B cell (primary cell): ENCODE measurements at regions not wholly inside any gene's neighbourhood (a gene's known extent, or its start where the extent isn't known, plus 50 kb on each side); places are given as distances from the start of the nearest gene placed in this dataset.

Experiments used
- ATAC-seq: fragments of 200-7000 bp; cut with Tn5 transposase; one replicate; pipeline ENCODE4 v1.10.0; 2021; ENCODE audit warnings: low read depth, mild to moderate bottlenecking, moderate number of reproducible peaks, moderate library complexity
- CTCF ChIA-PET: fragments of 350-600 bp; sonication (Branson Sonifier 250); formaldehyde crosslinking; loops from one replicate; lab custom pipeline; 2021; ENCODE audit warnings: antibody characterized with exemption, inconsistent platforms; lab: Charles Lee
- POLR2A ChIA-PET: fragments of 350-600 bp; sonication (Branson Sonifier 250); formaldehyde crosslinking; loops from one replicate; lab custom pipeline; 2021; ENCODE audit warnings: antibody characterized with exemption; lab: Charles Lee
- DNase-seq: peaks from one replicate; pipeline ENCODE4 v3.0.0; 2013
- H2AFZ ChIP-seq: 2 replicates; pipeline ENCODE4 v1.6.1; 2012; ENCODE audit warnings: mild to moderate bottlenecking, low read depth, low read length; ENCODE audit not compliant: insufficient read depth, poor library complexity, severe bottlenecking
- H3K27ac ChIP-seq, 2 donors: 1 replicate in 1 of 2; 2 replicates in 1 of 2; pipeline ENCODE4 v1.5.1; 2012 to 2013; ENCODE audit warnings: low read length in 2 of 2, mild to moderate bottlenecking in 2 of 2, moderate library complexity in 1 of 2
- H3K27me3 ChIP-seq, 4 experiments: fragments of 200-600 bp in 1 of 4; sonication (generic) in 1 of 4; replicated peaks in 1 of 4; 1 replicate in 2 of 4; 2 replicates in 2 of 4; pipeline versions ENCODE4 v1.6.1 to v1.7.0; 2013 to 2016; ENCODE audit warnings: low read length in 3 of 4, mild to moderate bottlenecking in 2 of 4, mixed read lengths in 1 of 4, moderate library complexity in 1 of 4; ENCODE audit not compliant: insufficient read depth in 4 of 4, control insufficient read depth in 3 of 4; ENCODE audit errors: control extremely low read depth in 1 of 4
- H3K36me3 ChIP-seq, 2 experiments: replicated peaks in 1 of 2; 1 replicate in 1 of 2; 2 replicates in 1 of 2; pipeline versions ENCODE4 v1.6.1 to v1.7.1; 2013; ENCODE audit warnings: low read length in 1 of 2; ENCODE audit not compliant: insufficient read depth in 2 of 2, control insufficient read depth in 1 of 2; ENCODE audit errors: control extremely low read depth in 1 of 2, extremely low read depth in 1 of 2
- H3K4me1 ChIP-seq, 2 donors: fragments of 200-600 bp in 1 of 2; sonication (generic) in 1 of 2; 1 replicate in 1 of 2; 2 replicates in 1 of 2; pipeline versions ENCODE4 v1.5.1 to v1.6.1; 2013 to 2017; ENCODE audit warnings: low read length in 2 of 2; ENCODE audit not compliant: control insufficient read depth in 2 of 2, insufficient read depth in 2 of 2
- H3K4me2 ChIP-seq: replicated peaks from 2 replicates; pipeline ENCODE3; 2012; ENCODE audit warnings: mild to moderate bottlenecking, low read depth, low read length; ENCODE audit not compliant: poor library complexity, severe bottlenecking
- H3K4me3 ChIP-seq, 5 experiments: fragments of 200-600 bp in 1 of 5; sonication (generic) in 1 of 5; 1 replicate in 3 of 5; 2 replicates in 2 of 5; pipeline versions ENCODE4 v1.5.1 to v1.7.0; 2011 to 2016; ENCODE audit warnings: low read length in 4 of 5, mild to moderate bottlenecking in 4 of 5, low read depth in 2 of 5, control low read depth in 1 of 5, moderate library complexity in 1 of 5; ENCODE audit not compliant: insufficient read depth in 1 of 5; ENCODE audit errors: control extremely low read depth in 1 of 5, extremely low read depth in 1 of 5
- H3K79me2 ChIP-seq: fragments of 200-600 bp; sonication (generic); one replicate; pipeline ENCODE4 v1.6.0; 2016; ENCODE audit warnings: low read length; ENCODE audit not compliant: control insufficient read depth, insufficient read depth
- H3K9ac ChIP-seq: fragments of 200-600 bp; sonication (generic); 2 replicates; pipeline ENCODE4 v1.6.1; 2017; ENCODE audit warnings: mild to moderate bottlenecking, low read length, moderate library complexity
- H3K9me3 ChIP-seq, 3 donors: one replicate each; pipeline versions ENCODE4 v1.6.1 to v1.7.1; 2013; ENCODE audit warnings: low read length in 2 of 3; ENCODE audit not compliant: control insufficient read depth in 2 of 3, insufficient read depth in 1 of 3; ENCODE audit errors: control extremely low read depth in 1 of 3
- H4K20me1 ChIP-seq: 2 replicates; pipeline ENCODE4 v1.6.0; 2012; ENCODE audit warnings: mild to moderate bottlenecking, low read length; ENCODE audit not compliant: insufficient read depth, control insufficient read depth, poor library complexity, severe bottlenecking
- H3K27ac Mint-ChIP-seq: one replicate; pipeline ENCODE4 v1.8.0; 2021; ENCODE audit warnings: mixed read lengths
- H3K27me3 Mint-ChIP-seq: one replicate; pipeline ENCODE4 v1.8.0; 2021; ENCODE audit warnings: mixed read lengths
- H3K4me1 Mint-ChIP-seq: one replicate; pipeline ENCODE4 v1.8.0; 2021; ENCODE audit warnings: mixed read lengths
- H3K4me3 Mint-ChIP-seq: one replicate; pipeline ENCODE4 v1.8.0; 2021; ENCODE audit warnings: mixed read lengths
- H3K9me3 Mint-ChIP-seq: one replicate; pipeline ENCODE4 v1.8.0; 2022; ENCODE audit warnings: mixed read lengths; ENCODE audit not compliant: insufficient read depth
- EZH2 ChIP-seq: IDR thresholded peaks from 2 replicates; pipeline ENCODE4 v1.6.1; 2012; ENCODE audit warnings: borderline replicate concordance, low read depth, mild to moderate bottlenecking, moderate library complexity, low read length; ENCODE audit not compliant: insufficient read depth, poor library complexity, severe bottlenecking
- WGBS: methylation state at CpG from one replicate; pipeline ENCODE4 v1.1.5; 2013; ENCODE audit warnings: missing lambda C conversion rate; ENCODE audit not compliant: insufficient coverage; 5-methylcytosine and 5-hydroxymethylcytosine counted together
- intact Hi-C: fragments of 100-400 bp; cut with micrococcal nuclease; formaldehyde crosslinking; loops from one replicate; pipeline ENCODE4 v1.10.0; 2022
- TF ChIP-seq, protein P1 (sequence below): fragments of 200-600 bp; IDR thresholded peaks from one replicate; pipeline ENCODE4 v1.8.0; 2022; ENCODE audit warnings: antibody characterized with exemption, mild to moderate bottlenecking

GRCh38 chr3:176633511-176633910 lies 563.8 kb downstream of the TBL1XR1 start:
- H3K27ac ChIP-seq = no peak overlapping the region
- TF ChIP-seq EZH2 = no peak
- TF ChIP-seq, protein P1, sequence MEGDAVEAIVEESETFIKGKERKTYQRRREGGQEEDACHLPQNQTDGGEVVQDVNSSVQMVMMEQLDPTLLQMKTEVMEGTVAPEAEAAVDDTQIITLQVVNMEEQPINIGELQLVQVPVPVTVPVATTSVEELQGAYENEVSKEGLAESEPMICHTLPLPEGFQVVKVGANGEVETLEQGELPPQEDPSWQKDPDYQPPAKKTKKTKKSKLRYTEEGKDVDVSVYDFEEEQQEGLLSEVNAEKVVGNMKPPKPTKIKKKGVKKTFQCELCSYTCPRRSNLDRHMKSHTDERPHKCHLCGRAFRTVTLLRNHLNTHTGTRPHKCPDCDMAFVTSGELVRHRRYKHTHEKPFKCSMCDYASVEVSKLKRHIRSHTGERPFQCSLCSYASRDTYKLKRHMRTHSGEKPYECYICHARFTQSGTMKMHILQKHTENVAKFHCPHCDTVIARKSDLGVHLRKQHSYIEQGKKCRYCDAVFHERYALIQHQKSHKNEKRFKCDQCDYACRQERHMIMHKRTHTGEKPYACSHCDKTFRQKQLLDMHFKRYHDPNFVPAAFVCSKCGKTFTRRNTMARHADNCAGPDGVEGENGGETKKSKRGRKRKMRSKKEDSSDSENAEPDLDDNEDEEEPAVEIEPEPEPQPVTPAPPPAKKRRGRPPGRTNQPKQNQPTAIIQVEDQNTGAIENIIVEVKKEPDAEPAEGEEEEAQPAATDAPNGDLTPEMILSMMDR = no peak
- no peak overlapping the region for H3K4me3 ChIP-seq
- ATAC-seq = no peak
- DNase-seq = no peak
- no peaks in the 10 kb centered on the region for H3K79me2 ChIP-seq
- no peak overlapping the region for H3K4me2 ChIP-seq
- Mint-ChIP-seq H3K27me3 (no peaks in the 10 kb centered on the region), H3K27ac (no peak overlapping the region), H3K4me1 (no peaks in the 10 kb centered on the region), H3K4me3 (no peak overlapping the region), H3K9me3 (no peaks in the 10 kb centered on the region)
- no CpG with 5 or more reads among the region's 2 CpGs for WGBS
- no peaks in the 10 kb centered on the region for H3K27me3 ChIP-seq
- H4K20me1 ChIP-seq = no peaks in the 10 kb centered on the region
- H3K9ac ChIP-seq = no peak overlapping the region
- POLR2A ChIA-PET = no interaction called here
- no peaks in the 10 kb centered on the region for H3K36me3 ChIP-seq
- no peaks in the 10 kb centered on the region for H3K9me3 ChIP-seq
- no peak overlapping the region for H2AFZ ChIP-seq
- CTCF ChIA-PET = no interaction called here
- H3K4me1 ChIP-seq = no peaks in the 10 kb centered on the region
- intact Hi-C loops = no loop called here

GRCh38 chr3:176632925-176633324 lies 564.4 kb downstream of the TBL1XR1 start:
- ChIA-PET POLR2A (no interaction called here), CTCF (no interaction called here)
- Histone ChIP-seq H3K4me2 (no peak overlapping the region), H3K27me3 (no peaks in the 10 kb centered on the region), H2AFZ (no peak overlapping the region), H3K27ac (no peak overlapping the region), H3K9me3 (no peaks in the 10 kb centered on the region), H3K9ac (no peak overlapping the region), H3K4me1 (no peaks in the 10 kb centered on the region), H3K79me2 (no peaks in the 10 kb centered on the region), H3K4me3 (no peak overlapping the region), H4K20me1 (no peaks in the 10 kb centered on the region), H3K36me3 (no peaks in the 10 kb centered on the region)
- TF ChIP-seq, protein P1 = no peak
- TF ChIP-seq EZH2 = no peak
- intact Hi-C loops = no loop called here
- Mint-ChIP-seq H3K27ac (no peak overlapping the region), H3K4me1 (no peaks in the 10 kb centered on the region), H3K27me3 (no peaks in the 10 kb centered on the region), H3K9me3 (no peaks in the 10 kb centered on the region), H3K4me3 (no peak overlapping the region)
- 89% methylated on average over 4 of the region's 6 CpGs for WGBS
- ATAC-seq (no peak), DNase-seq (no peak)
